Adrenal gland (tissue), 5 donors: ENCODE measurements at regions not wholly inside any gene's neighbourhood (a gene's known extent, or its start where the extent isn't known, plus 50 kb on each side); places are given as distances from the start of the nearest gene placed in this dataset.

Experiments used
- CTCF ChIP-seq, 6 experiments: fragments of 450-650 bp in 4 of 6; fragments of 200-600 bp in 2 of 6; sonication (generic) in 1 of 6; IDR thresholded peaks; 1 replicate in 5 of 6; 2 replicates in 1 of 6; pipeline versions ENCODE4 v1.5.1 to v1.8.0; 2016 to 2021; ENCODE audit warnings: antibody characterized with exemption in 6 of 6, mild to moderate bottlenecking in 2 of 6, moderate library complexity in 1 of 6
- POLR2A ChIP-seq, 2 donors: fragments of 450-650 bp; IDR thresholded peaks; one replicate each; pipeline ENCODE4 v1.6.1; 2017; ENCODE audit warnings: antibody characterized with exemption in 2 of 2, mild to moderate bottlenecking in 2 of 2, moderate library complexity in 1 of 2
- donor health status: DM: no; HTN: no; CAD: no.

GRCh38 chr16:48448841-48449481 is 63.7 kb upstream of the SIAH1 start:
- TF ChIP-seq POLR2A (IDR thresholded peaks at IDR 0.05) = no peak
- TF ChIP-seq CTCF (IDR thresholded peaks at IDR 0.05) = no peak
